Pancreas (tissue), 10 donors: ENCODE measurements at regions not wholly inside any gene's neighbourhood (a gene's known extent, or its start where the extent isn't known, plus 50 kb on each side); places are given as distances from the start of the nearest gene placed in this dataset.

ENCODE experiments used
- ATAC-seq, 4 donors: fragments of 200-7000 bp; cut with Tn5 transposase; one replicate each; pipeline versions ENCODE4 v1.8.0 to v1.9.1; 2020; ENCODE audit warnings: mild to moderate bottlenecking in 4 of 4, moderate library complexity in 4 of 4
- DNase-seq, 6 donors: peaks; one replicate each; pipeline ENCODE4 v3.0.0-alpha.2; 2020
- FAIRE-seq: peaks from 2 replicates; lab custom pipeline; 2012; peaks lifted over from hg19 to GRCh38; lab: Jason Lieb, UNC
- H3K27ac ChIP-seq, 4 donors: fragments of 200-600 bp; sonication (generic); 1 replicate in 3 of 4; 2 replicates in 1 of 4; pipeline versions ENCODE4 v1.5.0 to v1.8.0; 2020
- H3K27me3 ChIP-seq, 4 donors: fragments of 200-600 bp; one replicate each; pipeline ENCODE4 v1.8.0; 2021
- H3K36me3 ChIP-seq, 3 donors: fragments of 200-600 bp; sonication (generic) in 1 of 3; one replicate each; pipeline versions ENCODE4 v1.5.0 to v1.8.0; 2020 to 2021
- H3K4me1 ChIP-seq, 3 donors: fragments of 200-600 bp; one replicate each; pipeline ENCODE4 v1.8.0; 2021
- H3K4me3 ChIP-seq, 4 donors: fragments of 200-600 bp; sonication (generic) in 2 of 4; one replicate each; pipeline versions ENCODE4 v1.5.0 to v1.8.0; 2020 to 2021
- H3K9me3 ChIP-seq, 4 donors: fragments of 200-600 bp; one replicate each; pipeline ENCODE4 v1.8.0; 2021
- CTCF ChIP-seq, 4 donors: fragments of 200-600 bp; sonication (generic) in 3 of 4; IDR thresholded peaks; one replicate each; pipeline versions ENCODE4 v1.5.0 to v1.8.0; 2021; ENCODE audit warnings: antibody characterized with exemption in 4 of 4
- WGBS, 2 donors: extraction: QIAGEN DNeasy Blood & Tissue Kit; methylation state at CpG; one replicate each; pipeline ENCODE4 v1.1.7; 2013; 5-methylcytosine and 5-hydroxymethylcytosine counted together
- intact Hi-C, 3 donors: fragments of 100-400 bp; cut with DNase I; formaldehyde crosslinking; loops; one replicate each; pipeline versions ENCODE4 v1.11.1 to v1.14.2; 2022
- donor health status: healthy with polysubstance abuse.
- donor health status: DM: no; HTN: no; CAD: no; lungs with moderate emphysema.
- donor health status: DM: no; HTN: no; CAD: no.
- donor health status: control.
- donor health status: control.
- donor health status: Bipolar disorder and iron deficiency.
- donor health status: DM: yes; HTN: yes; CAD: no.
- donor health status: DM: no; HTN: no; CAD: no.
- donor health status: DM: no; HTN: no; CAD: no.
- donor health status: DM: yes; HTN: yes; CAD: no.

GRCh38 chr2:106960683-106961161 lies 74.8 kb upstream of the ST6GAL2 start:
- no peak for ATAC-seq
- no peaks in the 10 kb centered on the region for H3K36me3 ChIP-seq
- intact Hi-C loops = no loop called here
- DNase-seq = no peak
- no peak overlapping the region for H3K27ac ChIP-seq
- no peak for FAIRE-seq
- no peaks in the 10 kb centered on the region for H3K4me1 ChIP-seq
- WGBS, 2 donors = 23 to 29% methylated on average over 5 of the region's 5 CpGs
- H3K9me3 ChIP-seq = no peaks in the 10 kb centered on the region
- H3K27me3 ChIP-seq = peaks cover 0 to 5% (median 0%) of the 10 kb centered on the region in 4 donors
- no peak for TF ChIP-seq CTCF (IDR thresholded peaks at IDR 0.05)
- no peak overlapping the region for H3K4me3 ChIP-seq

GRCh38 chr2:106961328-106961727 lies 75.4 kb upstream of the ST6GAL2 start:
- Histone ChIP-seq H3K9me3 (no peaks in the 10 kb centered on the region), H3K4me3 (no peak overlapping the region), H3K27me3 (peaks cover 0 to 5% (median 0%) of the 10 kb centered on the region in 4 donors), H3K27ac (no peak overlapping the region), H3K4me1 (no peaks in the 10 kb centered on the region), H3K36me3 (no peaks in the 10 kb centered on the region)
- DNase-seq (no peak), ATAC-seq (no peak), FAIRE-seq (no peak)
- no peak for TF ChIP-seq CTCF (IDR thresholded peaks at IDR 0.05)
- intact Hi-C loops = no loop called here
- WGBS, 2 donors = 24 to 27% methylated on average over 3 of the region's 3 CpGs

DNA sequence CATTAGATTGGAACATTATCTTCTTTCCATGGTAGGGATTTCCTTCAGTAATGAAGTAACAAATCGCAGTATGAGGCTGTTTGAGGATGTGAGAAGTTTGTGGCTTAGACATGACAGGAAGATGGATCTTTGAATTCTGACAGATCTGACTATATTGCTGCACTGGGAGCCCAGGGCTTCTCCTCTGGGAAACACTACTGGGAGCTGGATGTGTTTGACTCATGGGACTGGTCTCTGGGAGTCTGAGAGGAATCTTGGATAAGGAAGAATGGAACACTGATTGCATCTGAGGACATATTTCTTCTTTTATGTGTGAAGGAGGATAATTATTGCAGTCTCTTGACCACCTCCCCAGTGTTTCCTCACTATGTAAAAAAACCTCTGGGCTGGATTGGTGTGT lies 77.2 kb upstream of the ST6GAL2 start:
- H3K4me3 ChIP-seq = no peak overlapping the region
- H3K27ac ChIP-seq = no peak overlapping the region
- no peaks in the 10 kb centered on the region for H3K9me3 ChIP-seq
- intact Hi-C loops = no loop called here
- no peaks in the 10 kb centered on the region for H3K36me3 ChIP-seq
- 59 to 71% methylated on average over 1 of the region's 1 CpG for WGBS, 2 donors
- TF ChIP-seq CTCF (IDR thresholded peaks at IDR 0.05) = no peak
- ATAC-seq = no peak
- peaks cover 0 to 5% (median 0%) of the 10 kb centered on the region in 4 donors for H3K27me3 ChIP-seq
- no peak for FAIRE-seq
- H3K4me1 ChIP-seq = no peaks in the 10 kb centered on the region
- DNase-seq = no peak

DNA sequence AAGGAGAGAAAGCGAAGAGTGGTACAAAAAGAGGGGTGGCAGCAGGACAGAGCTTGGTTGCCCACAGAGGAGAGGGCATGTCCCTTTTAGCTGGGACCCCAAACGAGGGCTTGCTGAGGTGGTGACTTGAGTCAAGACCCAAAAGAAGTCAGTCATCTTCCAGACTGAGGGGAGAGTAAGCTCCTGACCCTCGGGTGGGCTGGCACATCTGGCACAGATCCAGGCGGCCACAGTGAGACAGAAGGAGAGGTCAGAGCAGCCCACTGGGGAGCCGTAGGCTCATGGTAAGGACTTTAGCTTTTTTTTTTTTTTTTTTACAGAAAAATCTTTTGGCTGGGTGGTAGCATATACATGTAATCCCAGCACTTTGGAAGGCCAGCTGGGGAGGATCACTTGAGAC lies 77.9 kb upstream of the ST6GAL2 start:
- peak in 3 of 6 donors; percentile 23 to 62 (median 56) for DNase-seq
- no peak for FAIRE-seq
- WGBS, 2 donors = 57 to 77% methylated on average over 5 of the region's 5 CpGs
- no peak overlapping the region for H3K4me3 ChIP-seq
- intact Hi-C loops = no loop called here
- H3K27ac ChIP-seq = no peak overlapping the region
- no peak for TF ChIP-seq CTCF (IDR thresholded peaks at IDR 0.05)
- H3K9me3 ChIP-seq = no peaks in the 10 kb centered on the region
- H3K4me1 ChIP-seq = no peaks in the 10 kb centered on the region
- no peaks in the 10 kb centered on the region for H3K36me3 ChIP-seq
- no peaks in the 10 kb centered on the region for H3K27me3 ChIP-seq
- ATAC-seq = no peak

GRCh38 chr2:106965611-106966010 lies 79.6 kb upstream of the ST6GAL2 start:
- DNase-seq = no peak
- H3K36me3 ChIP-seq = no peaks in the 10 kb centered on the region
- 60 to 76% methylated on average over 3 of the region's 3 CpGs for WGBS, 2 donors
- H3K4me3 ChIP-seq = no peak overlapping the region
- intact Hi-C loops = no loop called here
- H3K9me3 ChIP-seq = no peaks in the 10 kb centered on the region
- FAIRE-seq = no peak
- no peak overlapping the region for H3K27ac ChIP-seq
- no peaks in the 10 kb centered on the region for H3K27me3 ChIP-seq
- TF ChIP-seq CTCF (IDR thresholded peaks at IDR 0.05) = no peak
- ATAC-seq = no peak
- H3K4me1 ChIP-seq = no peaks in the 10 kb centered on the region
